GM12875 (cell line): ENCODE measurements at regions not wholly inside any gene's neighbourhood (a gene's known extent, or its start where the extent isn't known, plus 50 kb on each side); places are given as distances from the start of the nearest gene placed in this dataset.

Experiments used
- H3K4me3 ChIP-seq: one replicate; pipeline ENCODE4 v1.5.1; 2011; ENCODE audit warnings: low read depth, low read length, control low read depth
- CTCF ChIP-seq: IDR thresholded peaks from 2 replicates; pipeline ENCODE4 v1.5.1; 2011; ENCODE audit warnings: low read depth, mild to moderate bottlenecking, control low read depth, inconsistent platforms, low read length, moderate library complexity, borderline replicate concordance; ENCODE audit not compliant: insufficient read depth

- TF ChIP-seq CTCF = no peak
- H3K4me3 ChIP-seq = no peak overlapping the region
These were observed 193.2 kb upstream of the LEF1 start for GRCh38 chr4:108361886-108362285.

DNA sequence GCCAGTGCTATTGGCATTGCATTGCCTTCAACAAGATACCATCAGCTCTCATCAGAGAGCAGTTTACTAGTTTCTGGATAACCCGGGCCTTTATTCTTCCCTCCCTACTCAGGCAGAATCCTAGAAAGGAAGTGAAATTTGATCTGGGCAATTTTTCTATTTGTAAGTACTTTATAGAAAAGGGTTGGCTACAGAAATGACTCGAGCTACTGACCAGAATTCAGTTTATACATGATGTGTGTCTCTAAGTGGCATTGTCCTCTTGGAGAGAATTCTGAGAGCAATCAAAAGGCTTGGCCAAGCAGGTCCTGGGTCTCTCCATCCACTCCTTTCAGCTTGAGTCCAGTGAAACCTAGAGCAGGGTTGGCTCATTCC lies 192.7 kb upstream of the LEF1 start:
- TF ChIP-seq CTCF = no peak
- no peak overlapping the region for H3K4me3 ChIP-seq

DNA sequence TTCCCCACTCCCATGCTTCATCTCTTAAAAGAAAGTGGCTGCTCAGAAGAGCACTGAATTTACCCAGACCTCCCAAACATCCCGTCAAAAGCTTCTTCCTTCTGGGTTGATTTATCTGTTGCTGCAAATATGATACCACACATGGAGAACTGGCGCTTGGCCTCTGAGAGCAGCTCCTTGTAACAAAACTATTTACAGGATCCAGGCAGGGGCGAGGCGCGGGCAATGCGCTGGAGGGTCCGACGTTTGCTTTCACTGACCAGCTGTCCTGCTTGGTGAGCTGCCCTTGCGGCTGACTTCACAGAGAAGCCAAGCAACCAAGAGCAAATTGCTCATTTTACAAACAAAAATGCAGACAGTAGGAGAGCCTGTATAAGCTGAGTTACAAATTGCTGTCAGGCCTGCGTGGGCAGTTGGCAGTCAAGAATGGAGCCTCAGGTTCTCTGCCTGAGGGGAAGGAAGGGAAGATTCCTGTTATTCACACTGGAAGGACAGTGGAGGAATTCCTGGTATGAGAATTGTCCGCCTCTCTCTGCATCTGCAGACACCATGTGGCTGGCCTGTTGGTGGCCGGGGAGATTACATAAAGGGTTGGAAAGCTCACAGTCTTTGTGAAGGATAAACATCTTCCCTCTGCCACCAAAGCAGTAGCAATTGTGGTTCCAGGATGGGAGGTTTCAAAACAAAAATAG lies 192.2 kb upstream of the LEF1 start:
- no peak overlapping the region for H3K4me3 ChIP-seq
- TF ChIP-seq CTCF = no peak

GRCh38 chr4:108359986-108360681 lies 191.4 kb upstream of the LEF1 start:
- no peak for TF ChIP-seq CTCF
- H3K4me3 ChIP-seq = no peak overlapping the region

- no peak for TF ChIP-seq CTCF
These were observed 190.6 kb upstream of the LEF1 start for GRCh38 chr4:108359130-108359985.

GRCh38 chr4:108355902-108356535 lies 187.3 kb upstream of the LEF1 start:
- TF ChIP-seq CTCF = no peak
- H3K4me3 ChIP-seq = no peak overlapping the region

More at GRCh38 chr4:108359130-108359985, 190.6 kb upstream of the LEF1 start:
- H3K4me3 ChIP-seq = no peak overlapping the region
